ENCODE measurements at regions not wholly inside any gene's neighbourhood (a gene's known extent, or its start where the extent isn't known, plus 50 kb on each side); places are given as distances from the start of the nearest gene placed in this dataset.

DNA sequence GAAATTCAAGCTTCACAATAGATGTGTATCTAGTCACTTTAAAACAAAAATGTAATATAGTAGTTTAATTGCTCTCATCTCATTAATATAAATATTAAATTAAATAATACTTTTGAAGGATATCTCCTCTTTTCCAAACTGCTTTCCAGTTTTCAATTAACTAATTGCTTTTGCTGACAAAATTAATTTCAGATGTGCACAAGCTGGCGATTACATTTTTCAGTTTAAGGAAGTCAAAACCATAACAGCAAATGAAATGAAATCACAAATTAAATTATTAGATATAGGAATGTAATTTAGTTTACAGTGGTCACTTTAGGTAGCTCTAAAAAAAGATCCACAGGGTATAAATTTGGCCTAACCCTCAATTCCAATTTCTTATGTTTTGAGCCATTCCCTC is 362.1 kb downstream of the SLC6A15 start:
- Histone ChIP-seq H3K36me3 (no peaks in the 10 kb centered on the region), H3K4me2 (no peak overlapping the region), H3K27me3 (no peaks in the 10 kb centered on the region), H3K4me3 (no peak overlapping the region), H3K27ac (no peak overlapping the region), H4K20me1 (ENCODE audit: low read depth) (no peaks in the 10 kb centered on the region), H3K79me2 (ENCODE audit: low read depth) (no peaks in the 10 kb centered on the region), H2AFZ (replicated peaks) (peak overlapping the region; percentile 22), H3K9me3 (ENCODE audit: low read depth) (no peaks in the 10 kb centered on the region), H3F3A (ENCODE audit: low read depth) (no peaks in the 10 kb centered on the region), H3K9ac (no peak overlapping the region), H3K4me1 (no peaks in the 10 kb centered on the region)
- H3K4me3 Mint-ChIP-seq: no peak overlapping the region
- H3K36me3 Mint-ChIP-seq: no peaks in the 10 kb centered on the region
- H3K4me1 Mint-ChIP-seq: no peaks in the 10 kb centered on the region
- no peak for TF ChIP-seq EZH2 (IDR thresholded peaks at IDR 0.05)
- TF ChIP-seq, protein P1, sequence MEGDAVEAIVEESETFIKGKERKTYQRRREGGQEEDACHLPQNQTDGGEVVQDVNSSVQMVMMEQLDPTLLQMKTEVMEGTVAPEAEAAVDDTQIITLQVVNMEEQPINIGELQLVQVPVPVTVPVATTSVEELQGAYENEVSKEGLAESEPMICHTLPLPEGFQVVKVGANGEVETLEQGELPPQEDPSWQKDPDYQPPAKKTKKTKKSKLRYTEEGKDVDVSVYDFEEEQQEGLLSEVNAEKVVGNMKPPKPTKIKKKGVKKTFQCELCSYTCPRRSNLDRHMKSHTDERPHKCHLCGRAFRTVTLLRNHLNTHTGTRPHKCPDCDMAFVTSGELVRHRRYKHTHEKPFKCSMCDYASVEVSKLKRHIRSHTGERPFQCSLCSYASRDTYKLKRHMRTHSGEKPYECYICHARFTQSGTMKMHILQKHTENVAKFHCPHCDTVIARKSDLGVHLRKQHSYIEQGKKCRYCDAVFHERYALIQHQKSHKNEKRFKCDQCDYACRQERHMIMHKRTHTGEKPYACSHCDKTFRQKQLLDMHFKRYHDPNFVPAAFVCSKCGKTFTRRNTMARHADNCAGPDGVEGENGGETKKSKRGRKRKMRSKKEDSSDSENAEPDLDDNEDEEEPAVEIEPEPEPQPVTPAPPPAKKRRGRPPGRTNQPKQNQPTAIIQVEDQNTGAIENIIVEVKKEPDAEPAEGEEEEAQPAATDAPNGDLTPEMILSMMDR (IDR thresholded peaks at IDR 0.05): no peak
- TF ChIP-seq EZH2phosphoT487 (IDR thresholded peaks at IDR 0.05): no peak
- no peak overlapping the region for H3K27ac Mint-ChIP-seq
- no peaks in the 10 kb centered on the region for H3K27me3 Mint-ChIP-seq (ENCODE audit: insufficient read depth, low read depth)
- H3K9me3 Mint-ChIP-seq: no peaks in the 10 kb centered on the region
- DNase-seq (ENCODE audit: low spot score): no peak

DNA sequence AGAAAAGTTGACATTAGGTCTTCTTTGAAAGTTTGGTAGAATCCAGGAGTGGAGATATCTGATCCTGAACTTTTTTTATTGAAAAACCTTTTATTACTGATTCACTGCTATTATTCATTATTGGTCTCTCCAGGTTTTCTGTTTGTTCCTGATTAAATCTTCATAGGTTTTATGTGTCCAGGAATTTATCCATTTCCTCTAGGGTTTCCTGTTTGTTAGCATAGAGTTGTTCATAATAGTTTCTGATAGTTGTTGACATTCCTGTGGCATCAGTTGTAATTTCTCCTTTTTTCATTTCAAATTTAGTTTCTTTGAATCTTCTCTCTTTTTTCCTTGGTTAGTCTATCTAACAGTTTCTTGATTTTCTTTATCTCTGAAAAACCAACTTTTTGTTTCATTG is 370.3 kb downstream of the SLC6A15 start:
- Histone ChIP-seq H3K36me3 (no peaks in the 10 kb centered on the region), H3K27ac (no peak overlapping the region), H3K4me1 (no peaks in the 10 kb centered on the region), H3K9ac (no peak overlapping the region), H3F3A (ENCODE audit: low read depth) (no peaks in the 10 kb centered on the region), H3K4me3 (no peak overlapping the region), H4K20me1 (ENCODE audit: low read depth) (no peaks in the 10 kb centered on the region), H3K9me3 (ENCODE audit: low read depth) (no peaks in the 10 kb centered on the region), H3K79me2 (ENCODE audit: low read depth) (no peaks in the 10 kb centered on the region), H3K4me2 (no peak overlapping the region), H3K27me3 (no peaks in the 10 kb centered on the region), H2AFZ (replicated peaks) (no peak overlapping the region)
- no peaks in the 10 kb centered on the region for H3K27me3 Mint-ChIP-seq (ENCODE audit: insufficient read depth, low read depth)
- TF ChIP-seq EZH2phosphoT487 (IDR thresholded peaks at IDR 0.05) (no peak), EZH2 (IDR thresholded peaks at IDR 0.05) (no peak)
- TF ChIP-seq, protein P1 (IDR thresholded peaks at IDR 0.05): no peak
- H3K27ac Mint-ChIP-seq: no peak overlapping the region
- no peaks in the 10 kb centered on the region for H3K4me1 Mint-ChIP-seq
- no peaks in the 10 kb centered on the region for H3K9me3 Mint-ChIP-seq
- no peak for DNase-seq (ENCODE audit: low spot score)
- no peak overlapping the region for H3K4me3 Mint-ChIP-seq
- H3K36me3 Mint-ChIP-seq: no peaks in the 10 kb centered on the region

DNA sequence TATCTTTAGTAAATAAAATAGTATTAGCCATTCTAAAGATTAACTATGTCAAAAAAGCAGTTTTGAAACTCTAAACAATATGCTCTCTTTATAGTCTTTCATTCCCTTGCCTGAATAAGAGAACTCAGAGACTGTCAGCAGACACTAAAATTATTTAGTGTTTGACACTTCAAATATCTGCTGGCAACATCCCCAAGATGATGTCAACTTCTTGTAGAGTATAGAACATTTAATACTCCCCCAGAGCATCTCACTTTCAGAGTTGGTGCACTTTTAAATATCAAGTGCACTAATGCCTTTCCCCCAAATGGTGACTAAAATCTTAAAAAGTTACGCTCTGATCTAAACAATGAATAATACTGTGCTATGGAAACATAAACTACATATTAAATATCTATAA is 374.9 kb downstream of the SLC6A15 start:
- Histone ChIP-seq H3K79me2 (ENCODE audit: low read depth) (no peaks in the 10 kb centered on the region), H3K9ac (no peak overlapping the region), H3K36me3 (no peaks in the 10 kb centered on the region), H3K27me3 (no peaks in the 10 kb centered on the region), H3K9me3 (ENCODE audit: low read depth) (no peaks in the 10 kb centered on the region), H3K4me1 (no peaks in the 10 kb centered on the region), H3F3A (ENCODE audit: low read depth) (no peaks in the 10 kb centered on the region), H3K4me2 (no peak overlapping the region), H3K27ac (no peak overlapping the region), H2AFZ (replicated peaks) (no peak overlapping the region), H3K4me3 (no peak overlapping the region), H4K20me1 (ENCODE audit: low read depth) (no peaks in the 10 kb centered on the region)
- H3K4me3 Mint-ChIP-seq: no peak overlapping the region
- H3K27me3 Mint-ChIP-seq (ENCODE audit: insufficient read depth, low read depth): no peaks in the 10 kb centered on the region
- H3K4me1 Mint-ChIP-seq: no peaks in the 10 kb centered on the region
- no peak overlapping the region for H3K27ac Mint-ChIP-seq
- H3K9me3 Mint-ChIP-seq: no peaks in the 10 kb centered on the region
- DNase-seq (ENCODE audit: low spot score): no peak
- no peaks in the 10 kb centered on the region for H3K36me3 Mint-ChIP-seq
- TF ChIP-seq EZH2 (IDR thresholded peaks at IDR 0.05) (no peak), EZH2phosphoT487 (IDR thresholded peaks at IDR 0.05) (no peak)
- TF ChIP-seq, protein P1 (IDR thresholded peaks at IDR 0.05): no peak

DNA sequence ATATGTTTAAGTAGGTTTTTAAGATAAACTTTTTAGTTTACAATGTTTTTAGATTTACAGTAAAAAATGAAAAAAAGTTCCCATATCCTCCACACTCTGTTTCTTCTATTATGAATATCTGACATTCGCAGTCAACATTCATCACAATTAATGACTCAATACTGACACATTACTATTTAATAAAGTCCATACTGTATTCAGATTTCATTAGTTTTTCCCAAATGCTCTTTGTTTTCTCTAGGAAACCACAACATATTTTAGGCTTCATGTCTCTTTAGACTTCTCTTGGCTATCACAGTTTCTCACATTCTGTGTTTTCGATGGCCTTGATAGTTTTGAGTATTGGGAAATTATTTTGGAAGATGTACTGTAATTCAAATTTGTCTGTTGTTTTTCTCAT is 399.8 kb downstream of the SLC6A15 start:
- Mint-ChIP-seq H3K9me3 (no peaks in the 10 kb centered on the region), H3K4me3 (no peak overlapping the region), H3K4me1 (peaks cover 4% of the 10 kb centered on the region), H3K27me3 (ENCODE audit: insufficient read depth, low read depth) (no peaks in the 10 kb centered on the region), H3K27ac (no peak overlapping the region), H3K36me3 (no peaks in the 10 kb centered on the region)
- Histone ChIP-seq H3K79me2 (ENCODE audit: low read depth) (no peaks in the 10 kb centered on the region), H3F3A (ENCODE audit: low read depth) (no peaks in the 10 kb centered on the region), H3K9ac (no peak overlapping the region), H3K9me3 (ENCODE audit: low read depth) (no peaks in the 10 kb centered on the region), H3K4me3 (no peak overlapping the region), H3K36me3 (no peaks in the 10 kb centered on the region), H2AFZ (replicated peaks) (no peak overlapping the region), H3K4me2 (no peak overlapping the region), H3K27me3 (no peaks in the 10 kb centered on the region), H3K27ac (no peak overlapping the region), H4K20me1 (ENCODE audit: low read depth) (no peaks in the 10 kb centered on the region), H3K4me1 (no peaks in the 10 kb centered on the region)
- DNase-seq (ENCODE audit: low spot score): no peak
- no peak for TF ChIP-seq EZH2phosphoT487 (IDR thresholded peaks at IDR 0.05)
- TF ChIP-seq, protein P1 (IDR thresholded peaks at IDR 0.05): no peak
- TF ChIP-seq EZH2 (IDR thresholded peaks at IDR 0.05): no peak

All from neural progenitor cell (in vitro differentiated cells).